ENCODE measurements at regions not wholly inside any gene's neighbourhood (a gene's known extent, or its start where the extent isn't known, plus 50 kb on each side); places are given as distances from the start of the nearest gene placed in this dataset.

GRCh38 chr4:22323691-22324090 is 192.2 kb downstream of the ADGRA3 start:
- Histone ChIP-seq H3K36me3 (replicated peaks in 1 of 2; ENCODE audit: control insufficient read depth in 1 of 2, insufficient read depth in 2 of 2, low read length in 1 of 2) (no peaks in the 10 kb centered on the region), H3K9me2 (no peaks in the 10 kb centered on the region), H2AFZ (ENCODE audit: low read depth) (no peak overlapping the region), H4K20me1 (ENCODE audit: insufficient read depth) (no peaks in the 10 kb centered on the region), H3K4me2 (no peak overlapping the region), H3K4me3 (ENCODE audit: low read depth in 2 of 2, low read length in 1 of 2) (no peak overlapping the region), H3K9me3 (no peaks in the 10 kb centered on the region), H3K9ac (no peak overlapping the region), H3K79me2 (ENCODE audit: insufficient read depth) (no peaks in the 10 kb centered on the region), H3K27ac (ENCODE audit: low read depth in 2 of 2, low read length in 1 of 2) (no peak overlapping the region), H3F3A (replicated peaks; ENCODE audit: insufficient read depth) (no peaks in the 10 kb centered on the region), H3K27me3 (ENCODE audit: insufficient read depth) (no peaks in the 10 kb centered on the region), H3K4me1 (ENCODE audit: control insufficient read depth in 1 of 2, insufficient read depth in 2 of 2, low read depth in 1 of 2, low read length in 1 of 2) (no peaks in the 10 kb centered on the region)
- WGBS (ENCODE audit: low lambda C conversion rate), result 96% methylated on average over 2 of the region's 2 CpGs
- TF ChIP-seq RAD21 (IDR thresholded peaks at IDR 0.05; ENCODE audit: low read length), result no peak
- no peak for TF ChIP-seq TEAD4 (IDR thresholded peaks at IDR 0.05; ENCODE audit: borderline replicate concordance, insufficient read depth)
- no peak for TF ChIP-seq ELF1 (IDR thresholded peaks at IDR 0.05)
- no peak for TF ChIP-seq RXRA (IDR thresholded peaks at IDR 0.05; ENCODE audit: borderline replicate concordance, low read depth)
- no peak for TF ChIP-seq CTCF (IDR thresholded peaks at IDR 0.05)
- TF ChIP-seq CHD2 (IDR thresholded peaks at IDR 0.05; ENCODE audit: low read length, partially characterized antibody), result no peak
- TF ChIP-seq RFX5 (IDR thresholded peaks at IDR 0.05; ENCODE audit: low read length), result no peak
- TF ChIP-seq TCF12 (IDR thresholded peaks at IDR 0.05), result no peak
- no peak for DNase-seq
- ChIA-PET POLR2A (no interaction called here), CTCF (no interaction called here)

GRCh38 chr4:22322996-22323395 is 192.9 kb downstream of the ADGRA3 start:
- H3K9me2 ChIP-seq, result no peaks in the 10 kb centered on the region
- no peaks in the 10 kb centered on the region for H3K4me1 ChIP-seq (ENCODE audit: control insufficient read depth in 1 of 2, insufficient read depth in 2 of 2, low read depth in 1 of 2, low read length in 1 of 2)
- DNase-seq, result no peak
- H3K79me2 ChIP-seq (ENCODE audit: insufficient read depth), result no peaks in the 10 kb centered on the region
- H3K36me3 ChIP-seq (replicated peaks in 1 of 2; ENCODE audit: control insufficient read depth in 1 of 2, insufficient read depth in 2 of 2, low read length in 1 of 2), result no peaks in the 10 kb centered on the region
- no peak overlapping the region for H3K4me2 ChIP-seq
- ChIA-PET CTCF (no interaction called here), POLR2A (no interaction called here)
- no peak overlapping the region for H3K4me3 ChIP-seq (ENCODE audit: low read depth in 2 of 2, low read length in 1 of 2)
- 50% methylated on average over 1 of the region's 1 CpG for WGBS (ENCODE audit: low lambda C conversion rate)
- no peak overlapping the region for H3K9ac ChIP-seq
- H3K27me3 ChIP-seq (ENCODE audit: insufficient read depth), result no peaks in the 10 kb centered on the region
- H3K27ac ChIP-seq (ENCODE audit: low read depth in 2 of 2, low read length in 1 of 2), result no peak overlapping the region
- no peaks in the 10 kb centered on the region for H3K9me3 ChIP-seq
- H3F3A ChIP-seq (replicated peaks; ENCODE audit: insufficient read depth), result no peaks in the 10 kb centered on the region
- no peaks in the 10 kb centered on the region for H4K20me1 ChIP-seq (ENCODE audit: insufficient read depth)
- H2AFZ ChIP-seq (ENCODE audit: low read depth), result no peak overlapping the region
- TF ChIP-seq CHD2 (IDR thresholded peaks at IDR 0.05; ENCODE audit: low read length, partially characterized antibody) (no peak), ELF1 (IDR thresholded peaks at IDR 0.05) (no peak), CTCF (IDR thresholded peaks at IDR 0.05) (no peak), TEAD4 (IDR thresholded peaks at IDR 0.05; ENCODE audit: borderline replicate concordance, insufficient read depth) (no peak), SIN3A (IDR thresholded peaks at IDR 0.05; ENCODE audit: borderline replicate concordance, low read depth, low read length) (no peak), PBX3 (IDR thresholded peaks at IDR 0.05) (no peak), YY1 (IDR thresholded peaks at IDR 0.05; ENCODE audit: low read depth) (no peak), POLR2AphosphoS5 (IDR thresholded peaks at IDR 0.05; ENCODE audit: low read depth, low read length) (no peak), FOXM1 (IDR thresholded peaks at IDR 0.05; ENCODE audit: low read depth) (no peak), RCOR1 (IDR thresholded peaks at IDR 0.05; ENCODE audit: low read length) (no peak), IRF3 (IDR thresholded peaks at IDR 0.05; ENCODE audit: low read depth, low read length) (no peak), NRF1 (IDR thresholded peaks at IDR 0.05; ENCODE audit: low read depth, low read length) (no peak), USF1 (IDR thresholded peaks at IDR 0.05; ENCODE audit: borderline replicate concordance, low read depth) (no peak), FOXJ3 (CRISPR knock-in tag; IDR thresholded peaks at IDR 0.05) (no peak), RXRA (IDR thresholded peaks at IDR 0.05; ENCODE audit: borderline replicate concordance, low read depth) (no peak), MXI1 (IDR thresholded peaks at IDR 0.05; ENCODE audit: low read depth, low read length) (no peak)
